ENCODE measurements at regions not wholly inside any gene's neighbourhood (a gene's known extent, or its start where the extent isn't known, plus 50 kb on each side); places are given as distances from the start of the nearest gene placed in this dataset.

DNA sequence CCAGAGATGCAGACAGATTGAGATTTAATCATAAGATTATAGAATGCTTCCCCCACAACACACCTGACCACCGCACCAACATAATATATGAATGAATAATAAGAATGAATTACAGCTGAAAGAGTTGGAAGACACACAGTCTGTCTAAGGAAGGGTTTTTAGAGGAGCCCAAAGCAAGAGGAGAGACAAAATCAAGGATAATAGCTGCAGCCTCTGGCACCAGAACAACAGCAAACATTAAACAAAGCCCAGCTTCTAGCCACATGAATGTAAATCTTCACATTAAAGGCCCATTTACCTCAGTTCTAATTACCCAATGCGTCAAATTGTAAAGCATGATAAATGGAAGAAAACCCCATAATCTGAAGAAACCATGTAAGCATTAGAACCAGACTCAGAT is 133.9 kb downstream of the SPCS3 start:
- no peak overlapping the region for H4K8ac ChIP-seq (ENCODE audit: low read depth, low read length)
- H3K36me3 ChIP-seq (ENCODE audit: control insufficient read depth in 1 of 2, insufficient read depth in 2 of 2, low read length in 2 of 2): no peaks in the 10 kb centered on the region
- H3K9ac ChIP-seq (ENCODE audit: low read length): no peak overlapping the region
- H3K4ac ChIP-seq (ENCODE audit: low read depth, low read length): no peak overlapping the region
- no peak overlapping the region for H2BK5ac ChIP-seq (ENCODE audit: low read depth, low read length, poor library complexity)
- no peak overlapping the region for H3K23ac ChIP-seq (ENCODE audit: low read length)
- no peak overlapping the region for H2AFZ ChIP-seq (ENCODE audit: insufficient read depth, low read length, poor library complexity)
- H3K79me2 ChIP-seq (ENCODE audit: control insufficient read depth, insufficient read depth, low read length, poor library complexity): no peaks in the 10 kb centered on the region
- DNase-seq: no peak
- H3K9me3 ChIP-seq (ENCODE audit: insufficient read depth, low read depth, low read length): no peaks in the 10 kb centered on the region
- no peak overlapping the region for H3K18ac ChIP-seq (ENCODE audit: low read length)
- H2BK120ac ChIP-seq (ENCODE audit: insufficient read depth, low read length, poor library complexity): no peak overlapping the region
- no peak overlapping the region for H4K12ac ChIP-seq (ENCODE audit: low read depth, low read length)
- no peak overlapping the region for H3K4me2 ChIP-seq (ENCODE audit: low read length)
- H4K91ac ChIP-seq (ENCODE audit: low read depth, low read length): no peak overlapping the region
- H2AK5ac ChIP-seq (ENCODE audit: low read length): no peak overlapping the region
- H2BK12ac ChIP-seq (ENCODE audit: low read length): no peak overlapping the region
- H3K27ac ChIP-seq (ENCODE audit: low read depth, low read length): no peak overlapping the region
- no peak overlapping the region for H3K14ac ChIP-seq (ENCODE audit: low read length)
- no peaks in the 10 kb centered on the region for H3K79me1 ChIP-seq (ENCODE audit: low read length)
- H3K4me3 ChIP-seq (ENCODE audit: low read depth, low read length): no peak overlapping the region
- no CpG with 5 or more reads among the region's 2 CpGs for WGBS (ENCODE audit: extremely low coverage, insufficient coverage, insufficient read length)
- H3K4me1 ChIP-seq (ENCODE audit: control insufficient read depth in 1 of 2, insufficient read depth in 2 of 2, low read length in 2 of 2): peaks cover 0 to 2% of the 10 kb centered on the region in 2 experiments
- H3K27me3 ChIP-seq (ENCODE audit: insufficient read depth, low read length): no peaks in the 10 kb centered on the region

DNA sequence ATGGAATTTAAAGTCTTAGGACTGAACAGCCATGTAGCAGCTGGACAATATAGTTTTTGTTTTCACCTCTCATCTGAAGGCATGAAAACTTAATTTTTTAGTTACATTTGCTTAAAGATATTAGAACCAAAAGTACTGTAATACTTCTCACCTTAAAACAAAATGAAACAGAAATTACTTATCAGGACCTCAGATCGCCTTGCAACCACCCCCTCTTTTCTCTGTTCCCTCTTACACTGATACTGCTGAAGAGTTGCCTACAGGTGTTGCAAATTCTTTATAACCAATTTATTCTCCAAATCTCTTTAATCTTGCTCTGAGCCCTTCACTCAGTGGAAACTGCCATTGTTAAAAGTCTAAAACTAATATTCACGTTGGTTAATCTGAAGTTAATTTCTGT is 145.0 kb downstream of the SPCS3 start:
- H3K27me3 ChIP-seq (ENCODE audit: insufficient read depth, low read length): no peaks in the 10 kb centered on the region
- H4K91ac ChIP-seq (ENCODE audit: low read depth, low read length): no peak overlapping the region
- no peaks in the 10 kb centered on the region for H3K79me2 ChIP-seq (ENCODE audit: control insufficient read depth, insufficient read depth, low read length, poor library complexity)
- no peak overlapping the region for H3K4ac ChIP-seq (ENCODE audit: low read depth, low read length)
- no peaks in the 10 kb centered on the region for H3K9me3 ChIP-seq (ENCODE audit: insufficient read depth, low read depth, low read length)
- H2BK12ac ChIP-seq (ENCODE audit: low read length): no peak overlapping the region
- no CpG with 5 or more reads among the region's 2 CpGs for whole genome bisulfite sequencing (ENCODE audit: extremely low coverage, insufficient coverage, insufficient read length)
- H2AK5ac ChIP-seq (ENCODE audit: low read length): no peak overlapping the region
- no peaks in the 10 kb centered on the region for H3K79me1 ChIP-seq (ENCODE audit: low read length)
- DNase-seq: no peak
- H3K18ac ChIP-seq (ENCODE audit: low read length): no peak overlapping the region
- H3K4me2 ChIP-seq (ENCODE audit: low read length): no peak overlapping the region
- H3K4me3 ChIP-seq (ENCODE audit: low read depth, low read length): no peak overlapping the region
- no peak overlapping the region for H3K14ac ChIP-seq (ENCODE audit: low read length)
- H3K4me1 ChIP-seq (ENCODE audit: control insufficient read depth in 1 of 2, insufficient read depth in 2 of 2, low read length in 2 of 2): no peaks in the 10 kb centered on the region
- H2AFZ ChIP-seq (ENCODE audit: insufficient read depth, low read length, poor library complexity): no peak overlapping the region
- H3K27ac ChIP-seq (ENCODE audit: low read depth, low read length): no peak overlapping the region
- H2BK120ac ChIP-seq (ENCODE audit: insufficient read depth, low read length, poor library complexity): no peak overlapping the region
- H3K23ac ChIP-seq (ENCODE audit: low read length): no peak overlapping the region
- no peaks in the 10 kb centered on the region for H3K36me3 ChIP-seq (ENCODE audit: control insufficient read depth in 1 of 2, insufficient read depth in 2 of 2, low read length in 2 of 2)
- no peak overlapping the region for H2BK5ac ChIP-seq (ENCODE audit: low read depth, low read length, poor library complexity)
- no peak overlapping the region for H4K8ac ChIP-seq (ENCODE audit: low read depth, low read length)
- no peak overlapping the region for H3K9ac ChIP-seq (ENCODE audit: low read length)
- H4K12ac ChIP-seq (ENCODE audit: low read depth, low read length): no peak overlapping the region

DNA sequence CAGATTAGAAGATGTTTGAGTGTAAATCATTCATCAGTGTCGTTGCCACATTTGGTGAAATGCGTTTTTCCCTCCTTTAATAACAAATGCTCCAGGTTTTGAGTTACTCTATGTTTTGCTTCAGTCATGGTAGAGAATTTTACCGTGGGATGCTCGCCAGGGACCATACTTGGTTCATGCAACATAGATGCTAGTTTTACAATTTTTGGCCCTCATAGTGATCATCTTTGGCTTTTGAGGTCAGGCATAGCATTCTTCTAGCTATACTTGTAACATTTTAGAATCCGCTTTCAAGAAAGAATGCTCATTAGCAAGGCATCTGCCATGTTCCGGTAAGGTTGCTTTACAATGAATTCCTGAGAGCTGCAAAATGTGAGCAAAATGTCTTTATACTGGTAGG is 147.2 kb downstream of the SPCS3 start:
- Histone ChIP-seq H3K9me3 (ENCODE audit: insufficient read depth, low read depth, low read length) (no peaks in the 10 kb centered on the region), H3K4ac (ENCODE audit: low read depth, low read length) (no peak overlapping the region), H3K27ac (ENCODE audit: low read depth, low read length) (no peak overlapping the region), H3K4me3 (ENCODE audit: low read depth, low read length) (no peak overlapping the region), H4K91ac (ENCODE audit: low read depth, low read length) (no peak overlapping the region), H3K18ac (ENCODE audit: low read length) (no peak overlapping the region), H3K23ac (ENCODE audit: low read length) (no peak overlapping the region), H3K27me3 (ENCODE audit: insufficient read depth, low read length) (no peaks in the 10 kb centered on the region), H2BK5ac (ENCODE audit: low read depth, low read length, poor library complexity) (no peak overlapping the region), H3K79me1 (ENCODE audit: low read length) (no peaks in the 10 kb centered on the region), H4K12ac (ENCODE audit: low read depth, low read length) (no peak overlapping the region), H2BK120ac (ENCODE audit: insufficient read depth, low read length, poor library complexity) (no peak overlapping the region), H2AK5ac (ENCODE audit: low read length) (no peak overlapping the region), H3K36me3 (ENCODE audit: control insufficient read depth in 1 of 2, insufficient read depth in 2 of 2, low read length in 2 of 2) (no peaks in the 10 kb centered on the region), H3K14ac (ENCODE audit: low read length) (no peak overlapping the region), H2BK12ac (ENCODE audit: low read length) (no peak overlapping the region), H3K4me2 (ENCODE audit: low read length) (no peak overlapping the region), H2AFZ (ENCODE audit: insufficient read depth, low read length, poor library complexity) (no peak overlapping the region), H3K4me1 (ENCODE audit: control insufficient read depth in 1 of 2, insufficient read depth in 2 of 2, low read length in 2 of 2) (no peaks in the 10 kb centered on the region), H3K79me2 (ENCODE audit: control insufficient read depth, insufficient read depth, low read length, poor library complexity) (no peaks in the 10 kb centered on the region), H4K8ac (ENCODE audit: low read depth, low read length) (no peak overlapping the region), H3K9ac (ENCODE audit: low read length) (no peak overlapping the region)
- WGBS (ENCODE audit: extremely low coverage, insufficient coverage, insufficient read length): no CpG with 5 or more reads among the region's 6 CpGs
- DNase-seq: no peak

DNA sequence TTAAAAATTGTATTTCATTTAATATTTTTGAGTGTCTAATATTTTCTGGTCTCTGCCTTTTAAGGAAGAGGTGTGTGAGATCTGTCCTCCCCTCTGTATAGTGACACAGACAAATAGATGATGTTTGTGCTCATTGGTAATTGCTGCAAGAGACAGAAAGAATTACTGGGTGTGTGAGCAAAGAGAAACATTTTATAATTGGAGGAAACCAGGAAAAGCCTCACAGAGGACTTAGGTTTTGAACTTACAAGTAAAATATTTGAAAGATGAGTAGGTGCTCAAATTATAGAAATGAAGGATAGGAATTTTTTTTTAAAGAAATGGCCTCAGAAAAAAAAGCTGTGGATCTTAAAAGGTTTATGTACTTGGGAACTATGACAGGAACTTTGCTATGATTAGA is 149.8 kb downstream of the SPCS3 start:
- Histone ChIP-seq H4K12ac (ENCODE audit: low read depth, low read length) (no peak overlapping the region), H2BK12ac (ENCODE audit: low read length) (no peak overlapping the region), H2AK5ac (ENCODE audit: low read length) (no peak overlapping the region), H2BK120ac (ENCODE audit: insufficient read depth, low read length, poor library complexity) (no peak overlapping the region), H3K4me3 (ENCODE audit: low read depth, low read length) (no peak overlapping the region), H3K4me2 (ENCODE audit: low read length) (no peak overlapping the region), H3K9me3 (ENCODE audit: insufficient read depth, low read depth, low read length) (no peaks in the 10 kb centered on the region), H4K8ac (ENCODE audit: low read depth, low read length) (no peak overlapping the region), H3K27ac (ENCODE audit: low read depth, low read length) (no peak overlapping the region), H3K23ac (ENCODE audit: low read length) (no peak overlapping the region), H3K79me2 (ENCODE audit: control insufficient read depth, insufficient read depth, low read length, poor library complexity) (no peaks in the 10 kb centered on the region), H3K36me3 (ENCODE audit: control insufficient read depth in 1 of 2, insufficient read depth in 2 of 2, low read length in 2 of 2) (no peaks in the 10 kb centered on the region), H3K18ac (ENCODE audit: low read length) (no peak overlapping the region), H3K4ac (ENCODE audit: low read depth, low read length) (no peak overlapping the region), H3K4me1 (ENCODE audit: control insufficient read depth in 1 of 2, insufficient read depth in 2 of 2, low read length in 2 of 2) (no peaks in the 10 kb centered on the region), H4K91ac (ENCODE audit: low read depth, low read length) (no peak overlapping the region), H3K79me1 (ENCODE audit: low read length) (no peaks in the 10 kb centered on the region), H2AFZ (ENCODE audit: insufficient read depth, low read length, poor library complexity) (no peak overlapping the region), H3K14ac (ENCODE audit: low read length) (no peak overlapping the region), H3K9ac (ENCODE audit: low read length) (no peak overlapping the region), H2BK5ac (ENCODE audit: low read depth, low read length, poor library complexity) (no peak overlapping the region), H3K27me3 (ENCODE audit: insufficient read depth, low read length) (no peaks in the 10 kb centered on the region)
- DNase-seq: no peak

DNA sequence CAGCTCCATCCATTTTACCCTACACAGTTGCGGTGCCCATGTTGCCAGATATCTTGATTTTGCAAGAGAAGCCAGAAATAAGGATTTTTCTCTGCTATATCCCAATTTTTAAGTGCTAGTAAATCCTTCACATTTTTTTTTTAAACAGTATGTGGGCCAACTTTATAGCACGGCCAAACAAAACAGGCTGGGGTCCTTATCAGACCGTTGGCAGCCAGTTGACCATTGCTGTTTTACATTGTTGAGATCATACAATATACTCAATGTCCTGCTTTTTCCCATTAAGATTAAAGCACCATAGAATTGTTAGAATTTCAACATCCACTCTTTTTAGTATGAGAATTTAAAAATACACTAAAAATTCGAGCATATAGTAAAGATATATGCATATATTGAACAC is 150.9 kb downstream of the SPCS3 start:
- no peak for DNase-seq
- no peak overlapping the region for H3K18ac ChIP-seq (ENCODE audit: low read length)
- no peak overlapping the region for H4K8ac ChIP-seq (ENCODE audit: low read depth, low read length)
- H2BK12ac ChIP-seq (ENCODE audit: low read length): no peak overlapping the region
- no peak overlapping the region for H3K27ac ChIP-seq (ENCODE audit: low read depth, low read length)
- no peak overlapping the region for H2BK120ac ChIP-seq (ENCODE audit: insufficient read depth, low read length, poor library complexity)
- no peaks in the 10 kb centered on the region for H3K79me2 ChIP-seq (ENCODE audit: control insufficient read depth, insufficient read depth, low read length, poor library complexity)
- no peak overlapping the region for H2AFZ ChIP-seq (ENCODE audit: insufficient read depth, low read length, poor library complexity)
- no peak overlapping the region for H3K4ac ChIP-seq (ENCODE audit: low read depth, low read length)
- no peak overlapping the region for H3K4me3 ChIP-seq (ENCODE audit: low read depth, low read length)
- H4K91ac ChIP-seq (ENCODE audit: low read depth, low read length): no peak overlapping the region
- no peaks in the 10 kb centered on the region for H3K9me3 ChIP-seq (ENCODE audit: insufficient read depth, low read depth, low read length)
- H3K4me2 ChIP-seq (ENCODE audit: low read length): no peak overlapping the region
- H2BK5ac ChIP-seq (ENCODE audit: low read depth, low read length, poor library complexity): no peak overlapping the region
- no CpG with 5 or more reads among the region's 4 CpGs for WGBS (ENCODE audit: extremely low coverage, insufficient coverage, insufficient read length)
- H3K9ac ChIP-seq (ENCODE audit: low read length): no peak overlapping the region
- H3K23ac ChIP-seq (ENCODE audit: low read length): no peak overlapping the region
- H3K4me1 ChIP-seq (ENCODE audit: control insufficient read depth in 1 of 2, insufficient read depth in 2 of 2, low read length in 2 of 2): no peaks in the 10 kb centered on the region
- no peaks in the 10 kb centered on the region for H3K27me3 ChIP-seq (ENCODE audit: insufficient read depth, low read length)
- H3K36me3 ChIP-seq (ENCODE audit: control insufficient read depth in 1 of 2, insufficient read depth in 2 of 2, low read length in 2 of 2): no peaks in the 10 kb centered on the region
- no peak overlapping the region for H3K14ac ChIP-seq (ENCODE audit: low read length)
- H4K12ac ChIP-seq (ENCODE audit: low read depth, low read length): no peak overlapping the region
- no peaks in the 10 kb centered on the region for H3K79me1 ChIP-seq (ENCODE audit: low read length)
- no peak overlapping the region for H2AK5ac ChIP-seq (ENCODE audit: low read length)
